T-cell (primary cell): ENCODE measurements at regions not wholly inside any gene's neighbourhood (a gene's known extent, or its start where the extent isn't known, plus 50 kb on each side); places are given as distances from the start of the nearest gene placed in this dataset.

ENCODE experiments used
- ATAC-seq, 4 experiments: fragments of 200-7000 bp in 3 of 4; fragments of 150-1000 bp in 1 of 4; cut with Tn5 transposase; replicated peaks in 1 of 4; 1 replicate in 3 of 4; 2 replicates in 1 of 4; pipeline ENCODE4 v1.10.0; 2021; ENCODE audit warnings: moderate library complexity in 3 of 4, mild to moderate bottlenecking in 2 of 4, moderate number of reproducible peaks in 1 of 4
- CTCF ChIA-PET, 2 donors: fragments of 300-600 bp; sonication (Branson Sonifier 250); formaldehyde crosslinking; loops; one replicate each; lab custom pipeline; 2022; ENCODE audit warnings: antibody characterized with exemption in 2 of 2; lab: Charles Lee
- POLR2A ChIA-PET, 2 donors: fragments of 300-600 bp; sonication (Branson Sonifier 250); formaldehyde crosslinking; loops; one replicate each; lab custom pipeline; 2022; ENCODE audit warnings: antibody characterized with exemption in 2 of 2; lab: Charles Lee
- DNase-seq, 35 experiments: peaks; one replicate each; pipeline versions ENCODE4 v3.0.0 to v3.0.0-alpha.2; 2013 to 2023
- H3K27ac ChIP-seq: one replicate; pipeline ENCODE4 v1.5.1; 2013; ENCODE audit warnings: low read length
- H3K27me3 ChIP-seq, 2 experiments: replicated peaks in 1 of 2; 1 replicate in 1 of 2; 2 replicates in 1 of 2; pipeline versions ENCODE4 v1.6.1 to v1.7.0; 2013; ENCODE audit warnings: low read length in 1 of 2, mixed read lengths in 1 of 2; ENCODE audit not compliant: control insufficient read depth in 2 of 2, insufficient read depth in 2 of 2; ENCODE audit errors: extremely low read depth in 1 of 2
- H3K36me3 ChIP-seq, 2 donors: 1 replicate in 1 of 2; 2 replicates in 1 of 2; pipeline versions ENCODE4 v1.6.1 to v1.7.0; 2013; ENCODE audit warnings: low read length in 1 of 2; ENCODE audit not compliant: control insufficient read depth in 2 of 2, insufficient read depth in 1 of 2; ENCODE audit errors: extremely low read depth in 1 of 2
- H3K4me1 ChIP-seq, 2 experiments: 1 replicate in 1 of 2; 2 replicates in 1 of 2; pipeline versions ENCODE4 v1.6.1 to v1.7.0; 2013; ENCODE audit warnings: low read length in 2 of 2, mixed read lengths in 1 of 2; ENCODE audit not compliant: insufficient read depth in 2 of 2, control insufficient read depth in 1 of 2; ENCODE audit errors: extremely low read depth in 1 of 2
- H3K4me3 ChIP-seq, 2 donors: 1 replicate in 1 of 2; 2 replicates in 1 of 2; pipeline versions ENCODE4 v1.5.1 to v1.7.0; 2013; ENCODE audit warnings: mild to moderate bottlenecking in 2 of 2, low read length in 1 of 2, moderate library complexity in 1 of 2; ENCODE audit not compliant: control insufficient read depth in 1 of 2; ENCODE audit errors: extremely low read depth in 1 of 2
- H3K9me3 ChIP-seq: 2 replicates; pipeline ENCODE4 v1.7.0; 2013
- H3K27ac Mint-ChIP-seq, 2 donors: one replicate each; pipeline ENCODE4 v1.8.0; 2020 to 2021; ENCODE audit warnings: mild to moderate bottlenecking in 2 of 2, mixed read lengths in 2 of 2
- H3K27me3 Mint-ChIP-seq, 2 donors: one replicate each; pipeline ENCODE4 v1.8.0; 2021 to 2022; ENCODE audit warnings: mixed read lengths in 2 of 2
- H3K36me3 Mint-ChIP-seq: one replicate; pipeline ENCODE4 v1.8.0; 2021; ENCODE audit warnings: mixed read lengths
- H3K4me1 Mint-ChIP-seq, 3 donors: one replicate each; pipeline ENCODE4 v1.8.0; 2020 to 2022; ENCODE audit warnings: mixed read lengths in 3 of 3, mild to moderate bottlenecking in 1 of 3
- H3K4me3 Mint-ChIP-seq, 3 donors: one replicate each; pipeline ENCODE4 v1.8.0; 2020 to 2022; ENCODE audit warnings: mild to moderate bottlenecking in 3 of 3, mixed read lengths in 3 of 3, moderate library complexity in 3 of 3
- H3K9me3 Mint-ChIP-seq, 3 donors: one replicate each; pipeline ENCODE4 v1.8.0; 2020 to 2022; ENCODE audit warnings: mixed read lengths in 3 of 3
- WGBS: methylation state at CpG from one replicate; pipeline ENCODE4 v1.1.5; 2013; ENCODE audit warnings: missing lambda C conversion rate; ENCODE audit not compliant: insufficient coverage; 5-methylcytosine and 5-hydroxymethylcytosine counted together

DNA sequence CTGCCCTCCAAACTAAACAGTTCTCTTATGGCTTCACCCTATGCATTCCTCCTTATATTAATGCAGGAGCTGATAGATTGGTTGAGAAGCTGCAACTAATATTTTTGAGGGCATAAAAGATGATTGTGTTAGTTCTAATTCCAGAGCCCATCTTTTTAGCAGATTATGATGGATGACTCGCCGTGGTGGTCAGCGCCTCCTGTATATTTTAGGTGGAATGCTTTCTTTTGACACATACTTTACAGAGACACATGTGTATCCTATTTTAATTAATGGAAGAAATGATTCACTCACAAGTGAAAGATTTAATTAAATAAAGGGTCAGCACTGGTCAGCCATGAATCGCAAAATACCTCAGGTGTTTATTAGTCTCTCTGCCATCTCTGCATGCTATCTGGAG, 120.7 kb downstream of the TM2D1 start:
- CTCF ChIA-PET: no interaction called here
- no CpG with 5 or more reads among the region's 4 CpGs for WGBS
- H3K27ac ChIP-seq: no peak overlapping the region
- no peaks in the 10 kb centered on the region for H3K36me3 ChIP-seq
- no peak overlapping the region for H3K4me3 Mint-ChIP-seq
- H3K4me1 Mint-ChIP-seq: no peaks in the 10 kb centered on the region
- H3K36me3 Mint-ChIP-seq: no peaks in the 10 kb centered on the region
- no peak overlapping the region for H3K4me3 ChIP-seq
- H3K9me3 ChIP-seq: no peaks in the 10 kb centered on the region
- H3K27ac Mint-ChIP-seq: no peak overlapping the region
- DNase-seq (no peak), ATAC-seq (no peak)
- no peaks in the 10 kb centered on the region for H3K4me1 ChIP-seq
- H3K27me3 ChIP-seq: no peaks in the 10 kb centered on the region
- no peaks in the 10 kb centered on the region for H3K9me3 Mint-ChIP-seq
- peaks cover 2 to 4% of the 10 kb centered on the region in 2 donors for H3K27me3 Mint-ChIP-seq
- POLR2A ChIA-PET: no interaction called here

DNA sequence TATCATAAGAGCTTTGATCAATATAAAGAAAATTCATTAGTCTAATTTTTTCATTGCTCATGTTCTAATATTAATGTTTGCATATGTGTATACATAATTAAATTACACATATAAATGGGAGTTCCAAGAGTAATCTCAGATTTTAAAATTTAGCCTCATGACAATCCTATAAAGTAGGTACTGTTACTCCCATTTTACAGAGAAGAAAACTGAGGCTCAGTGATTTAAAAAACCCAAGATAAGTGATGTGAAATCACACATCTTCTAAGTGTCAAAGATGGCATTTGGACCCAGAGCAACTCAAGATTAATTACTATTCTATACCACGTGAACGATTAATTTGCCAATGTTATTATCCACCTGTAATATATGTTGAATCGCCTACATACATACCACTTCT, 122.3 kb downstream of the TM2D1 start:
- no peaks in the 10 kb centered on the region for H3K4me1 ChIP-seq
- Mint-ChIP-seq H3K27ac (no peak overlapping the region), H3K4me3 (no peak overlapping the region), H3K4me1 (no peaks in the 10 kb centered on the region), H3K9me3 (peaks cover 0 to 3% (median 0%) of the 10 kb centered on the region in 3 donors), H3K27me3 (peaks cover 8 to 10% of the 10 kb centered on the region in 2 donors), H3K36me3 (no peaks in the 10 kb centered on the region)
- no CpG with 5 or more reads among the region's 3 CpGs for WGBS
- no peaks in the 10 kb centered on the region for H3K9me3 ChIP-seq
- no peaks in the 10 kb centered on the region for H3K27me3 ChIP-seq
- ChIA-PET CTCF (no interaction called here), POLR2A (no interaction called here)
- no peaks in the 10 kb centered on the region for H3K36me3 ChIP-seq
- ATAC-seq (no peak), DNase-seq (no peak)
- H3K27ac ChIP-seq: no peak overlapping the region
- no peak overlapping the region for H3K4me3 ChIP-seq

DNA sequence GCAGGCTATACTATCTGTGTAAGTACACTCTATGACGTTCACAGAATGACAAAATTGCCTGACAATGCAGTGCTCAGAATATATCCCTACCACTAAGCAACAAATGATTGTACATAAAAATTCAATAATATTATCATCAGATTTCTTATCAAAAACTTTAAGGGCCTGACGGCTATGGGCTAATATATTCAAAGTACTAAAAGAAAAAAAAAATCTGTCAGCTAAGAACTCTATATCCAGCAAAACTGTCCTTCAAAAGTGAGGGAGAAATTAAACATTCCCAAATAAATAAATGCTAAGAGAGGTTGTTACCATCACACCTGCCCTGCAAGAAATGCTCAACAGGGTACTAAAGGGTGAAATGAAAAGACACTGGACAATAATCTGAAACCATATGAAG, 127.3 kb downstream of the TM2D1 start:
- no peak overlapping the region for H3K4me3 ChIP-seq
- H3K4me1 Mint-ChIP-seq: no peaks in the 10 kb centered on the region
- no peaks in the 10 kb centered on the region for H3K36me3 Mint-ChIP-seq
- no peak for DNase-seq
- peaks cover 15 to 21% of the 10 kb centered on the region in 2 donors for H3K27me3 Mint-ChIP-seq
- ATAC-seq: no peak
- H3K4me1 ChIP-seq: no peaks in the 10 kb centered on the region
- no peak overlapping the region for H3K4me3 Mint-ChIP-seq
- H3K9me3 ChIP-seq: no peaks in the 10 kb centered on the region
- H3K27me3 ChIP-seq: peaks cover 0 to 4% of the 10 kb centered on the region in 2 experiments
- no peaks in the 10 kb centered on the region for H3K36me3 ChIP-seq
- no peak overlapping the region for H3K27ac Mint-ChIP-seq
- H3K9me3 Mint-ChIP-seq: peaks cover 0 to 8% (median 4%) of the 10 kb centered on the region in 3 donors
- H3K27ac ChIP-seq: no peak overlapping the region
- no CpG with 5 or more reads among the region's 2 CpGs for WGBS
- POLR2A ChIA-PET: interaction anchor here in 1 of 2 donors (0.7 kb wide), 1 partner anchor 959 kb away, joined by 5 read pairs; no protein-coding TSS in a partner anchor
- CTCF ChIA-PET: no interaction called here

DNA sequence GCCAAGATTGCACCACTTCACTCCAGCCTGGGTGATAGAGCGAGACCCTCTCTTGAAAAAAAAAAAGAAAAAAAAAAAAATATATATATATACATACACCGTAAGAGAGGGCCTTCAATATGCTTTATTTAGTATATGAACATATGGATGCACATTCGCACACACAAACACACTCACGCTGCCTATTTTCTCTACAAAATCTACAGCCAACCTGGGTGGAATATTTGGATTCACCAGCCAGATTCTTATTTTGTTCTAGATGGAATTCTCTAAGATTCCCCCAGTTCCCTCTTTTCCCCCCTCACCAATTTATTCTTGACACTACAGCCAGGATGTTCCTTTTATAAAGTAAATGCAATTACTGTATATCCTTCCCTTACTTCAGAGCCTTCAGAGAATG, 131.6 kb downstream of the TM2D1 start:
- Mint-ChIP-seq H3K36me3 (no peaks in the 10 kb centered on the region), H3K27me3 (peaks cover 12 to 17% of the 10 kb centered on the region in 2 donors), H3K4me1 (no peaks in the 10 kb centered on the region), H3K27ac (no peak overlapping the region), H3K9me3 (peaks cover 0 to 8% (median 4%) of the 10 kb centered on the region in 3 donors), H3K4me3 (no peak overlapping the region)
- Histone ChIP-seq H3K36me3 (no peaks in the 10 kb centered on the region), H3K27me3 (peaks cover 0 to 13% of the 10 kb centered on the region in 2 experiments), H3K4me3 (no peak overlapping the region), H3K27ac (no peak overlapping the region), H3K4me1 (no peaks in the 10 kb centered on the region), H3K9me3 (no peaks in the 10 kb centered on the region)
- POLR2A ChIA-PET: no interaction called here
- CTCF ChIA-PET: no interaction called here
- no CpG with 5 or more reads among the region's 4 CpGs for WGBS
- no peak for ATAC-seq
- no peak for DNase-seq

DNA sequence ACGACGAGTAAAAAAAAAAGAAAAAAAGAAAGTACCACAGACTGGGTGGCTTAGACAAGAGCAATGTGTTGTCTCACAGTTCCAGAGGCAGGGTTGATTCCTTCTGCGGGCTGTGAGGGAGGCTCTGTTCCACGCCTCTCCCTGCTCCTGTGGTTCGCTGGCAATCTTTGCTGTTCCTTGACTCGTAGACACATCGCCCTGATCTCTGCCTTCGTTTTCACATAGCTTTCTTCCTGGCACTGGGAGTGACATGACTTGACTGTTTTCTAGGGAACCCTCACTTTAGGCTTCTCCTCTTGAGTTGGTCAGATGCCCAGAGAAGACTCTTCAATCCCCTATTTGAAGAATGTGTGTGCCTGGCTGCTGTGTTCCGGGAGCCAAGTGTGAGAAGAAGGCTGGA, 133.6 kb downstream of the TM2D1 start:
- Mint-ChIP-seq H3K27me3 (peaks cover 6 to 10% of the 10 kb centered on the region in 2 donors), H3K27ac (no peak overlapping the region), H3K4me3 (no peak overlapping the region), H3K36me3 (no peaks in the 10 kb centered on the region), H3K9me3 (no peaks in the 10 kb centered on the region), H3K4me1 (no peaks in the 10 kb centered on the region)
- H3K27ac ChIP-seq: no peak overlapping the region
- H3K27me3 ChIP-seq: peaks cover 0 to 13% of the 10 kb centered on the region in 2 experiments
- DNase-seq: no peak
- no peak for ATAC-seq
- ChIA-PET CTCF (no interaction called here), POLR2A (no interaction called here)
- no peaks in the 10 kb centered on the region for H3K4me1 ChIP-seq
- H3K4me3 ChIP-seq: no peak overlapping the region
- WGBS: 96% methylated on average over 5 of the region's 9 CpGs
- H3K9me3 ChIP-seq: no peaks in the 10 kb centered on the region
- no peaks in the 10 kb centered on the region for H3K36me3 ChIP-seq

DNA sequence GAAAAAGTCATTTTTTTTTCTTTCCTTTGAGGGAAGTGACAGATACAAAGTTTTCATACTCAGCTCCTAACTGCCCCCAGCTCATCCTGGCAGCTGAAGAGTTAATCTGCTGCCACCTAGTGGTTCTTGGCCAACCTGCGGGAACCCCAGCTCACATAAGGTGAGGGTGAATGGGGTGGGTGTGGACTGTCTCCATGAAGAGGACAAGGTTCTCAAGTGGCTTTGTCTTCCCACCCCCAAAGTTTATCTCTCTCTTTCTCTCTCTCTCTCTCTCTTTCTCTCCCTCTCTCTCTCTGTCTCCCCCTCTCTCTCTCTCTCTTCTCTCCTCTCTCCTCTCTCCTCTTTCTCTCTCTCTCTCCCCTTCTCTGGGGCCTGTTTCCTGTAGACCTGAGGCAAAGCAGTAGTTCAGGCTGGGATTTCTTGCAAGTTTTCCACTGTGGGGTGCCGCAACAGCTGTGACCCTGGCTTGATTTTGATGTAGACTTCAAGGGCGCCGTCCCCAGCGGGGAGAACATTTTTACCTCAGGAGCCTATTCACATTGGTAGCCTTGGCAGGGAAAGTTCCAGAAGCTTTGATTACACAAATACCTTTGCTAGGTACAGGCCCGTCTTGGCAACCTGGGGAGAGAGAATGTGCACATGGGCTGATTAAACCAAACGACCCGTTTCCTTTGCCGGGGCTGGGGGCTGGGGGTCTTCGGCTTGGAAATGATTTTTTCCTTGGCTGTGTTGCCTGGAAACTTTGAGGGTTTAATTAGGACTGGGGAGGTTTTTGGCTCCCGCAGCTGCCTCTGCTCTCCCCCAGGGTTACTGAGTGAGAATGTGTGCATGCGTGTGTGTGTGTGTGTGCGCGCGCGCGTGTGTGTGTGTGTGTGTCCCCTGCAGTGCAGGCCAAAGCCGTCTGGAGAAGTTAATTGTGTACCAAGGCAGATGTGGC, 135.9 kb downstream of the TM2D1 start:
- DNase-seq: peak; percentile 4 to 63 (median 31)
- WGBS: 63% methylated on average over 6 of the region's 18 CpGs
- ChIA-PET POLR2A (interaction anchor here (0.7 kb wide), 2 partner anchors 9 to 611 kb away, joined by 3 read pairs; no protein-coding TSS in a partner anchor), CTCF (interaction anchor here (0.6 to 1.5 kb wide), 9 partner anchors 9 to 619 kb away, joined by 3 to 7 read pairs (median 5); no protein-coding TSS in a partner anchor)
- H3K27me3 Mint-ChIP-seq: peaks cover 3 to 4% of the 10 kb centered on the region in 2 donors
- Histone ChIP-seq H3K4me1 (no peaks in the 10 kb centered on the region), H3K9me3 (no peaks in the 10 kb centered on the region), H3K4me3 (no peak overlapping the region), H3K36me3 (no peaks in the 10 kb centered on the region), H3K27me3 (peaks cover 0 to 10% of the 10 kb centered on the region in 2 experiments), H3K27ac (no peak overlapping the region)
- peak; percentile 70 to 75 (median 71) for ATAC-seq
- no peaks in the 10 kb centered on the region for H3K4me1 Mint-ChIP-seq
- H3K9me3 Mint-ChIP-seq: no peaks in the 10 kb centered on the region
- no peak overlapping the region for H3K4me3 Mint-ChIP-seq
- H3K27ac Mint-ChIP-seq: no peak overlapping the region
- no peaks in the 10 kb centered on the region for H3K36me3 Mint-ChIP-seq
